NT2/D1 (cell line): ENCODE measurements at regions not wholly inside any gene's neighbourhood (a gene's known extent, or its start where the extent isn't known, plus 50 kb on each side); places are given as distances from the start of the nearest gene placed in this dataset.

Experiments used
- DNase-seq: peaks from one replicate; pipeline ENCODE4 v3.0.0-alpha.2; 2011; ENCODE audit warnings: low read depth, low spot score
- H3K27me3 ChIP-seq: 2 replicates; pipeline ENCODE4 v1.6.0; 2011; ENCODE audit warnings: mild to moderate bottlenecking; ENCODE audit not compliant: insufficient read length, insufficient read depth
- H3K36me3 ChIP-seq: 2 replicates; pipeline ENCODE4 v1.6.1; 2011; ENCODE audit warnings: mild to moderate bottlenecking, low read length, mixed read lengths; ENCODE audit not compliant: insufficient read depth, insufficient read length
- H3K4me1 ChIP-seq: 2 replicates; pipeline ENCODE4 v1.5.1; 2011; ENCODE audit not compliant: insufficient read depth, insufficient read length
- H3K4me3 ChIP-seq: 2 replicates; pipeline ENCODE4 v1.5.1; 2011; ENCODE audit warnings: low read depth; ENCODE audit not compliant: insufficient read length
- H3K9ac ChIP-seq: 2 replicates; pipeline ENCODE4 v1.6.0; 2011; ENCODE audit warnings: low read depth; ENCODE audit not compliant: insufficient read length
- H3K9me3 ChIP-seq: 2 replicates; pipeline ENCODE4 v1.5.1; 2011; ENCODE audit warnings: mild to moderate bottlenecking, low read length; ENCODE audit not compliant: insufficient read depth
- SUZ12 ChIP-seq: IDR thresholded peaks from 2 replicates; pipeline ENCODE4 v1.6.1; 2011; ENCODE audit not compliant: insufficient read length, insufficient read depth; ENCODE audit errors: extremely low read depth
- YY1 ChIP-seq: IDR thresholded peaks from 2 replicates; pipeline ENCODE4 v1.6.1; 2011; ENCODE audit not compliant: insufficient read length, insufficient read depth
- ZNF274 ChIP-seq: IDR thresholded peaks from 2 replicates; pipeline ENCODE4 v1.6.1; 2011; ENCODE audit warnings: mild to moderate bottlenecking, low read depth, low read length

GRCh38 chr17:73829676-73830280 is 185.5 kb upstream of the SDK2 start:
- peaks cover 22% of the 10 kb centered on the region for H3K4me1 ChIP-seq
- H3K27me3 ChIP-seq, result peaks cover 57% of the 10 kb centered on the region
- H3K36me3 ChIP-seq, result no peaks in the 10 kb centered on the region
- no peak overlapping the region for H3K4me3 ChIP-seq
- TF ChIP-seq YY1 (no peak), ZNF274 (no peak), SUZ12 (no peak)
- peaks cover 11% of the 10 kb centered on the region; the same call in 1 of the 2 replicates for H3K9me3 ChIP-seq
- no peak overlapping the region for H3K9ac ChIP-seq
- DNase-seq, result no peak

GRCh38 chr17:73831699-73832098 is 187.5 kb upstream of the SDK2 start:
- Histone ChIP-seq H3K4me1 (peaks cover 11% of the 10 kb centered on the region), H3K9ac (no peak overlapping the region), H3K9me3 (peaks cover 18% of the 10 kb centered on the region; the same call in 1 of the 2 replicates), H3K27me3 (peaks cover 44% of the 10 kb centered on the region), H3K4me3 (no peak overlapping the region), H3K36me3 (no peaks in the 10 kb centered on the region)
- no peak for DNase-seq
- TF ChIP-seq YY1, result no peak
- TF ChIP-seq ZNF274, result no peak
- TF ChIP-seq SUZ12, result no peak

GRCh38 chr17:73833775-73834488 is 189.7 kb upstream of the SDK2 start:
- Histone ChIP-seq H3K4me1 (peaks cover 6% of the 10 kb centered on the region), H3K27me3 (peaks cover 31% of the 10 kb centered on the region), H3K4me3 (no peak overlapping the region), H3K9me3 (peaks cover 27% of the 10 kb centered on the region; the same call in 1 of the 2 replicates), H3K36me3 (no peaks in the 10 kb centered on the region), H3K9ac (no peak overlapping the region)
- no peak for DNase-seq
- TF ChIP-seq SUZ12 (no peak), ZNF274 (no peak), YY1 (no peak)

GRCh38 chr17:73834684-73835343 is 190.6 kb upstream of the SDK2 start:
- no peaks in the 10 kb centered on the region for H3K36me3 ChIP-seq
- DNase-seq, result no peak

GRCh38 chr17:73835605-73836004 is 191.4 kb upstream of the SDK2 start:
- TF ChIP-seq SUZ12 (no peak), YY1 (no peak), ZNF274 (no peak)
- DNase-seq, result no peak
- no peak overlapping the region for H3K9ac ChIP-seq
- H3K27me3 ChIP-seq, result peaks cover 27% of the 10 kb centered on the region
- no peaks in the 10 kb centered on the region for H3K36me3 ChIP-seq
- H3K4me1 ChIP-seq, result no peaks in the 10 kb centered on the region
- no peak overlapping the region for H3K4me3 ChIP-seq
- H3K9me3 ChIP-seq, result peaks cover 27% of the 10 kb centered on the region; the same call in 1 of the 2 replicates

More at GRCh38 chr17:73834684-73835343, 190.6 kb upstream of the SDK2 start:
- no peak overlapping the region for H3K9ac ChIP-seq
- peaks cover 27% of the 10 kb centered on the region; the same call in 1 of the 2 replicates for H3K9me3 ChIP-seq
- no peak overlapping the region for H3K4me3 ChIP-seq
- no peak for TF ChIP-seq YY1
- no peak for TF ChIP-seq SUZ12
- TF ChIP-seq ZNF274, result no peak
- peaks cover under 1% of the 10 kb centered on the region for H3K4me1 ChIP-seq
- H3K27me3 ChIP-seq, result peaks cover 25% of the 10 kb centered on the region

GRCh38 chr17:73838815-73839214 is 194.6 kb upstream of the SDK2 start:
- H3K36me3 ChIP-seq, result no peaks in the 10 kb centered on the region
- no peak for TF ChIP-seq YY1
- no peak for TF ChIP-seq ZNF274
- TF ChIP-seq SUZ12, result no peak
- H3K4me3 ChIP-seq, result no peak overlapping the region
- DNase-seq, result no peak
- no peaks in the 10 kb centered on the region for H3K4me1 ChIP-seq
- peaks cover 15% of the 10 kb centered on the region; the same call in 1 of the 2 replicates for H3K9me3 ChIP-seq
- H3K9ac ChIP-seq, result no peak overlapping the region
- H3K27me3 ChIP-seq, result peaks cover 19% of the 10 kb centered on the region

- H3K4me1 ChIP-seq, result no peaks in the 10 kb centered on the region
- no peak overlapping the region for H3K9ac ChIP-seq
- peaks cover 21% of the 10 kb centered on the region for H3K27me3 ChIP-seq
- H3K4me3 ChIP-seq, result no peak overlapping the region
- TF ChIP-seq YY1 (no peak), ZNF274 (no peak), SUZ12 (no peak)
- H3K9me3 ChIP-seq, result peaks cover 15% of the 10 kb centered on the region; the same call in 1 of the 2 replicates
- H3K36me3 ChIP-seq, result no peaks in the 10 kb centered on the region
- DNase-seq, result no peak
Observed at GRCh38 chr17:73840829-73841228, 196.6 kb upstream of the SDK2 start.
